ENCODE measurements at regions not wholly inside any gene's neighbourhood (a gene's known extent, or its start where the extent isn't known, plus 50 kb on each side); places are given as distances from the start of the nearest gene placed in this dataset.

DNA sequence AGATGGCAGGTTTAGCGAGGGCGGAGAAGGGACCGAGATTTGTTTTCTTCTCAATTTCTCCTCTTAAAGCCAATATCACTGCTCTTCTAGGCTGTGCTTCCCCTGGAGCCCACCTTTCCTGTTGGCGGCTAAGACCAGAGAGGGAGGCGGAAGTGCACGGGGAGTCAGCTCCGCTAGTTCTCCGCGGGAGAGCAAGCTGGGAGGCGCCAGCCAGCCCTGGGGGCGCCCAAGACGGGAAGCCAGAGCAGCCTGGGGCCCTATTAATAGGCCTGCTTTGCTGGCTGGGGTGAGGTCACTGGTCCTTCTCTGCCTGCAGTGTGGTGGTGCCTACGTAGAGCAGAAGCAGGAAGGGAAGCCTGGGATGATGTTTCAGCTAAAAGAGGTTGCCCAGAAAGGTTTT lies 61.6 kb downstream of the LSM5 start:
- DNase-seq: no peak

DNA sequence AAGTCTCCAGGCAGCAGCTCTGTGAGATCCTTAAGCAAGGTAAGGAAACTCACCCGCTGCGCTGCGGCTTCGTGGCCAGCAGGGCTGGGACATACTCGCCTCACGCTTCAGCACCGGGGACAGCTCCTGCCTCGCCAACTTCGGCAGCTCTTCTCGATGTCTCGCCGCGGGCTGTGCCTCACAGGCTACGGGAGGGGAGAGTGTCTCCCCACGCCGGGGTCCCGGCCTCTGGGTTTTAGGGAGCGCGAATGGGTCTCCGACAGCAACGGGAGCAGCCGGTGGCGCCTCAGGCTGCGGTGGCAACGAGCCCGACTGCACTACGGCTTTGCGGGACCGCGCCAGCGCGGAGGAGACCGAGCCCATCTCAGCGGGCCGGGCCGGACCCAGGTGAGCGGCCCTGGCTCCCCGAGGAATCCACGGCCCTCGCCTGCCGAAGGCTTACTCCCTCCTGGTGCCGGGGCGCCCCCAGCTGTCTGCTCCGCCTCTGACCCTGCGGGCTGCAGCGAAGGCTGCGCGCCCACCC lies 62.4 kb downstream of the LSM5 start:
- peak in 1 of 2 experiments; percentile 2 for DNase-seq

DNA sequence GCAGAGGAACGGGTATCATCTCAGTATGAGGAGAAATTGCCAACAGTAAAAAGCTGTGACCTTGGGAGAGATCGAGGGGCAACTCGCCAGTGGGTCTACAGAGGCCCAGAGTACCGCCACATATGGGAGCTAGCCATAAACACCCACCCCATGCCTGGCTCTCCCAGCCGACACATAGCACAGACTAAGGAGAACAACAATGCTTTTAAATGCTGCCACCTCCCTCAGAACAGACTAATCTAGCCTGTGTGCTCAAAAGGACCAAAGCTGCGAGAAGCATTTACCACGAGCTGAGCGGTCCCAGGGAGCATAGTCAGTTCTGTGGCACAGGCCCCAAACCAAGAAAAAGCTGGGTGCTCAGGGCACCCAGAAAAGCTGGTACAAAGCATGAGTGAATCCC lies 73.3 kb downstream of the LSM5 start:
- DNase-seq: no peak

DNA sequence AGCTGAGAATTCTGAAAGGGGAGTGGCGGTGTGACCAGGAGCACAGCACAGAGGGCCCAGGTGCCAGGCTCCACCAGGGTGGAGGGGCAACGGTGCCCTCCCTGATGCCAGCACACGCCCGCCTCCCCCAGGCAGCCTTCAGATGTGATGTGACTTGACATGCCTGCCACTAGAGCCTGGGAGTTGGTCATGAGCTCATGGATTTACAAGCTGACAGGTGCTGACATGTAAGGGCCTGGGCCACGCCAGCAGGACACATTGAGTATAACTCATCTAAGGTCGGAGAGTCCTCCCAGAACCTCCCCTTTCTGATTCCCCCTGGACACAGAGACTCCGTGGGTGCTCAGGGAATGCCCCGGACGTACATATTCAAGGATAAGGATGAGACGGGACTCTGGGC lies 74.2 kb downstream of the LSM5 start:
- no peak for DNase-seq

DNA sequence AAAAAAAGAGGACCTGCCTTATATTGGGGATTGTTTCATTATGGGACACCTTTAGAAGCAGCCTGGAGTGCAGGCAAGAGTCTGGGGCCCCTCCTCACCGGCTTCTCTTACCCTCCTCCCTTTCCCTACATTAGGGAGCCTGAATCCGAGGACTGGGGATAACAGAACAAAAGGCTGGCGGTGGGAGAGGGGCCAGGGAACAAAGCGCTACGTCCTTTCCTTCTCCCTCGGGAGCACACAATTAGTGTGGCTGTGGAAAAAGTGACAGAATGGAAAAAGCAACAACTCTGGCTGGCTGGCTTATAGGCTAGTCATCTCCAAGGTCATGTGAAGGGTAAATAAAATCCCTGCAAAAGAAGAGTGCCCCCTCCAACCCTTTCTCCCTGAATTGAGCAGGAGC lies 74.7 kb downstream of the LSM5 start:
- no peak for DNase-seq

DNA sequence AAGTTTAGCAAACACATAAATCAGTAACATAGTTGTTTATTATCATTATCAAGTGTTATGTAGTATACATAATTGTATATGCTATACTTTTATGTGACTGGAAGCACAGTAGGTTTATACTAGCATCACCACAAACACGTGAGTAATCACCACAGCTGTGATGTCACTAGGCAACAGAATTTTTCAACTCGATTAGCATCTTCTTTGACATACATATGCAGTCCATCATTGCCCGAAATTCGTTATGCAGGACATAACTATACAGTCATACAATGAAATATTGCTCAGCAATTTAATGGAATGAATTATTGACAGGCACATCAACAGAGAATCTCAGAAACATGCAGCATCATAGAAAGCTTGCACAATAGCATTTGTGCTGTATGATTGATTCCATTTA lies 77.7 kb downstream of the LSM5 start:
- DNase-seq: no peak

DNA sequence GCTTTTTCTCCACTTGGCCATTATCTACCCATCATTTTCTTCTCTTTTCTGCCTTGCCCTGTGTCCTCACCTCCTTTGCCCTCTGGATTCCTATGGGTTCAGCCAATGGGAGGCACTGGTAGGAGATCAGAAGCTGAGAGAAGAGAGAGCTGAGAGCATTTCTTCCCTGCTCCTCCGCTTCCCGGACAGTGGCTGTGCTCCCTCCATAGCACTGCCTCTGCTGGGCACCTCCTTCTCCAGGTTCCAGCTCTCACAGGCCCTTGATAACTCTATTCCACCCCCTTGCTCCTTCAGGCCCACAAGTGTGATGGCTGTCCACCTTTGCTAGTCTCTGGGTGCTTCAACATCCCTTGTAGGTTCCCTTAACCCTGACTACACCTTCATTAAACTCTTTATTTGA lies 79.6 kb downstream of the LSM5 start:
- no peak for DNase-seq

DNA sequence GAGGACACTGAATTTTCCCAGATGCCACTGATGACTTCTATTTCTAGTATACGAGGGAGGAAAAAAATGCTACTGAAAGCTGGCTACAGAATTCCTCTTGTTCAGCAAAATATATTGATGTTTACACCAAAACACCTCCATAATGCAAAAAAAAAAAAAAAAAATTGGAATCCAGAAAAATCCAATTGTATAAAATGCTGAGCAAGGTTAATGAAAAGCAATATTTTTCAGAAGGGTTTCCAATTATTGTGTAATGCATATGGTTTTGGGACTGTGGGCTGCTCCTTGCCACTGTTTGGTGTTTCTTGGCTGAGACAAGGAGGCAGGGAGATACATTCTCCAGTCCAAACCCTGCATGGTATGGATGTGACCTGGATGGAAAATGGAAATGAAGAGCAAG lies 83.8 kb downstream of the LSM5 start:
- no peak for DNase-seq

DNA sequence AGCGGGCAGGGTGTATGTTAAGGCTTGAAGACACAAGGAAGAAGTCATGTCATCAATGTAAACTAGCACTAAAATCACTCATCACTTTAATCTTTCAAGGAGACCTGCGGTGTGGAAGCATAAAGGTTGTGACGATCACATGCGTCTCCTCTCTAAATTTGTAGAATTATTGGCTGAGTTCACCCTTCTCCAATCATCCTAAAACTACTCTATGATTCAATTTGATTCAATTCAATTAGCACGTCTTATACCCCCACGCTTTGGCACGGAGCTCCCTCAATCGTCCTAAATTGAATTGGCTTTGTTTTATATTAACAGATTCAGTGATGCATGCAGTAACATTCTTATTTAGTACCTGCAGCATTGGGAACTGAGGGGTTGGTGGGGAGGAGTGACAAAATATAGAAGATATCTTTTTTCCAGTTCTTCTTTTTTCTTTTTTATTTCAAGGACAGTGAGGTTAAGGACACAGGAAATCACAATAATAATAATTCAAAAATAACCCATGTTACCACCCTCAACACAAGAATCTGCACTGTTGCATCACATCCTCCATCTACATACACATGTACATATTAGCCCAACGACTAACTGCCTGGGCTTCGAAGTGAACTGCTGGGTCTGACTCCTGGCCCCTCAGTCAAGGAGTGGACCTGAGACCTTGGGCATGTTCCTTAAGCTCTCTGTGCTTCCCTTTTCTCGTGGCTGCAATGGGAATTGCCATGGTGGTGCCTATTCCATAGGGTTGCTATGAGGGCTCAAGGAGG lies 86.5 kb downstream of the LSM5 start:
- DNase-seq: no peak

DNA sequence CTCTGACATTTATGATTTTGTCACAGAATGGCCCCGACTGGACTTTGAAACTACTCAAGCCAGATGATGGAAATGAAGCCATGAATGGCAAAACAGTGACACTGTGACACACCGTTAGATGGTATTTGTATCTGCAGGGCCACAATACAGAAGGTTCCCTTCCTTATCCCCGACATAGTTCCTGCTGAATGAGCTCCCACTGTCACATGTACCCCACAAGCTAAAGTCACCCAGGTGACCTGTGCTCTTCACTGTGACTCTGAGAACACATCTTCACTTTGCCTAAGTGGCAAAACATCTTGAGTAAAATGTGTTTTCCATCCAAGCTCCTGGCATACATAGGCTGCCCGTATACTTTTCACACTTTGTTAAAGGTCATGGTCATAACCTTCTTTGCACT lies 89.5 kb downstream of the LSM5 start:
- no peak for DNase-seq

DNA sequence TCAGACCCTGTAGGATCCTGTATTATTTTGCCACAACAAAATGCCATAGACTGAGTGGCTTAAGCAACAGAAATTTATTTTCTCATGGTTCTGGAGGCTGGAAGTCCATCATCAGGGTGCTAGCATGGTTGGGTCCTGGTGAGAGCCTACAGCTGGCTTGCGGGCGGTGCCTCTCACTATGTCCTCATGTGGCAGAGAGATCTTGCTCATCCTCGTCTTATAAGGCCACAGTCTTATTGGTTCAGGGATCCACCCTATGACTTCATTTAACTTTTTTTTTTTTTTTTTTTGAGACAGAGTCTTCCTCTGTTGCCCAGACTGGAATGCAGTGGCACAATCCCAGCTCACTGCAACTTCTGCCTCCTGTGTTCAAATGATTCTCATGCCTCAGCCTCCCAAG lies 90.9 kb downstream of the LSM5 start:
- DNase-seq: no peak

DNA sequence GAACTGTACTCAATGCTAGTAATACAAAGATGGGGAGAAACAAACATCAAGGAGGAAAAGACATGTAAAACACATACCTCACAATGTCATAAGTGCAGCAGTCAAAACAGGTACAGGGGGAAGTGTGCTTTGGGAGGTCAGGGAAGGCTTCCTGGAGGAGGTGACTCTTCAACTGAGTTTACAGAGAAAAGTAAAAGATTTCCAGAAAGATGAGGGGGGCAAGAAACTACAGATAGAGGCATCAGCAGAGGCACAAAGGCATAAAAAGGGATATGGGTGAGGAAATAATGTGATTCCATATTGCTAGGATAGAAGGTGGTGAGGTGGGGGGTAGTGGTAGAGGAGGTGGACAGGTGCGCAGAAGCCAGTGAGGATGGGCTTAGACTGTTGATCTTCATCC lies 95.0 kb downstream of the LSM5 start:
- DNase-seq: no peak

DNA sequence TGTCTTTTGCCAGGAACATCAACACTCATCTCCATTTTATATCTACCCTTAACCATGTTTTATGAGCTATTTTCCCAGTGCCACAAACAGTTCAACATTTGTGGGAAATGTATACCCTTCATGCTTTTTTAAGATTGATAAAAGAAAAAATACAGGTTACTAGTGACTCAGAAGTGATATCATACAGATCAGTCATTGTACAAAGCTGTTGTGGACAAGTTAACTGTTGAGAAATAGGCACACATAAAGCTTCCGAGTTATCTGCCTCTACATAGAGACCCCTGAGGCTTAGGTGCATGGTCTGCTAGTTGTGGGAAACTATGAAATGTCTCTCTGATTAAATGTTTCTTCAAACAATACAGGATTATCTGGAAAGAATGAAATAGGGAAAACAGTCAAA lies 96.3 kb downstream of the LSM5 start:
- DNase-seq: no peak

DNA sequence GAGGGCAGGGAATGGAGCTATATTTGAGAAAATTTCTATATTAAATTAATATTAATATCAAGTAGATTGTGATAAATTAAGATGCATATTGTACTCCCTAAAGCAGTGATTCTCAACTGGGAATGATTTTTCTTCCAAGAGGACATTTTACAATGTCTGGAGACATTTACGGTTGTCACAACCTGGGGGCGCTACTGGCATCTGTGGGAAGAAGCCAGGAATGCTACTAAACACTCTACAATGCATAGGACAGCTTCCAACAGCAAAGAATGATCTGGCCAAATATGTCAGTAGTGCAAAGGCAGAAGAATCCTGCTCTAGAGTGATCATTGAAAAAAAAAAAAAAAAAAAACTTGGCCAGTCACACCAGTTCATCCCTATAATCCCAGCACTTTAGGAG lies 100.0 kb downstream of the LSM5 start:
- DNase-seq: no peak

DNA sequence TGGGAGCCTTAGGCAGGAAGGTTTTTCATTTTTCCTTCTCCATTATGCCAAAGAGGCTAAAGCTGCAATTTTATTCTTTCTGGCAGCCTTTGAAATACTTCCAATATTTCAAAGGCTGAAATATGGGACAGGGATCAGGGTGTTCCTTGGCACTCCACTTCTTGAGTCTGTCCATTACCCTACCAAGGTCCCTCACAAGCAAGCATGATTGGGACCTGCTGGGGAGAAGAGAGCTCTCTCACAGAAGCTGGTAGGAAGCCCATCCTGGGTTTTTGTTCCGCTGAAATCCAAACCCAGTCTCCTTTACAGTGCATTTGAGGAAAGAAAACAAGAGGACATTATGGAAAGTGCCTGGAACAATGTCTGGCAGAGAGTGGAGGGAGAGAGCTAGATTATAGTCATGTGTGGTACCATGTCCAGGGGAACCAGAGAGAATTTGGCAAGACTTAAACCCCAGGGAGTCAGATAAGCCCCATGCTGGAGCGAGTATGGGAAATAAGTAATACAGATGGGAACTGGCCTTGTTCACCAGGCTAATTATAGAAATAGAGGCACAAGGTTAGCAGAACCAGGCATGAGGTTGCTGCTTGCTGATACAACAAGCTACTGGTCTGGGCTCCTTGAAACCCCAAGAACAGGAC lies 104.7 kb downstream of the LSM5 start:
- no peak for DNase-seq

DNA sequence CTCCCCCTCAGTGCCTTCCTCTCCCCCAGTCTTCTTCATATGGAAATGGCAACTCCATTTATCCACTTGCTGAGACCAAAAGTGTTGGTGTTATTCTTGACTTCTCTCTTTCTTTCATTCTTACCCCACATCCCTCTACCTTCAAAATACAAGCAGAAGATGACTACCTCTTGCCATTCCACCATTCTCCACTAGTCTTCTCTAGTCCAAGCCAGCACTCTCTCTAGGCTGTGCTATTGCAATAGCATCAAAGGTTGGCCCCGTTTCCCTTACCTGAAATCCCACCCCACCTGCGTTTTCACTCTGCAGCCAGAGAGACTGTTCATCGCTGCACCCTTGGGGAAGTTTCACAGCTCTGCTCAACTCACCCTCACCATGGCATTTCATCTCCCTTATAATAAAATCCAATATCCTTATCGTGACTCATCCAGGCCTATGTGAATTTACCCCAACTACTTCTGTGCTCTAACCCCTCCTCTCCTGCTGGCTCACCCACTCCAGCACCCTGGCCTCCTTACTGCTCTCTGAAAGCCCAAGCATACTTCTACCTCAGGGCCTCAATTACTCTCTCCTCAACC lies 109.1 kb downstream of the LSM5 start:
- no peak for DNase-seq

DNA sequence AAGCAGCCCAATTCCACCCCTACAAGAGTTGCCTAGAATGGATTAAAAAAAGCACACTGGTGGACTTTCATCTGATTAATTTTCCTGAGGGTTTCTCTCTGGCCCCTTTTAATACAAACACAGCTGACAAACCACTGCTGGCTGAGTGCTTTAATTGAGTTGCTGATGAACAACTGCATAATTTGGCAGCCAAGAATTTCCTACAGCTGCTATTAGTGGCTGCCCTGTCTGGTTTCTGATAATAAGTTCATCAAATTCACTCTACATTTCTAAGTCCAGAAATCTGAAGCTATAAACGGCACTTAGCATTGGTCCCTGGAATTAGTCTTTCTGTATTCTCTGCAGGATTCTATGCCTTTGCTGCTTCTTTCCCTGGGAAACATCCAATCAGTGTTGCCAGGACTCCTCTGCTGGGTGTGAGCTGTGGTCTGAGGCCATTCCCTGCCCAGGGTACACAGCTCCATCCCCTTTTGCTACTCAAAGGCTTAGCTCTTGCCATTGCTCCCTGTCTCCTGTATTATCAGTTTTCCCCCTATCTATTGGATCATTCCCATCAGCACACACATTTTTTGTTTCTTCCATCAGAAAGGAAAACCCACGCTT lies 110.6 kb downstream of the LSM5 start:
- no peak for DNase-seq

DNA sequence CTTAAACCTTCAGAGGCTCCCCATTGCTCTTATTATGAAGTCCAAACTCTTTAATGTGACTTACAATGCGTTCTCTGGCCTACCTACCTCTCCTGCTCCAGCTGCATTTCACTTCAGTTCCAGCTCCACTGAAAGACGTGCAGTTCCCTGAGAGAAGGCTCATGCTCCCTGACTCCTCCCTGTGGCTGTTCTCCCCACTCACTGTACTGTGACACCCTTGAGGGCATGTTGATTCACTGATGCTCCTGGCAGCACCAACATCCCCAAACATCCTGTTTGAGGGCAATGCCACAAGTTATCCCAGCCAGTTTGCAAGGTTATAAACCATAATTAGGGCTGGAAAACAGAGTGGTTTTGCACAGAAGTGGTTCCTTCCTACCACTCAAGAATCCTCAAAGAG lies 111.2 kb downstream of the LSM5 start:
- no peak for DNase-seq

DNA sequence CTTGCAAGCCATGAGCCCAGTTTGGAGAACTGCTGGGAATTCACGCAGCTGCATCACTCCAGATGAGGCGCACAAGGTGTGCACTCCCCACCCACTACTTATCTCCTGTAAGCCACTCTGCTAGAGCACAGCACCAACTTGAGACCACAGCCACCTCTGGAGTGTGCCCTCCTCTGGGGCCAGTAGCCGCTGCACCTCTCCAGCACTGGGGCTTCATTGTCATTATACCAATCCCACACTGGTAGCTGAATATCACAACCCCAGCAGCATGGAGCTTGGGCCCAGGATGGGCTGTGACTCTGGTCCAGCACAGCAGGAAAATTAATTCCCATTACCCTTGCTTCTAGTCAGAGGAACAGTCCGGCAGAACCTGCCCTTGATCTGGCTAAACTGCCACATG lies 125.6 kb downstream of the LSM5 start:
- DNase-seq: no peak

DNA sequence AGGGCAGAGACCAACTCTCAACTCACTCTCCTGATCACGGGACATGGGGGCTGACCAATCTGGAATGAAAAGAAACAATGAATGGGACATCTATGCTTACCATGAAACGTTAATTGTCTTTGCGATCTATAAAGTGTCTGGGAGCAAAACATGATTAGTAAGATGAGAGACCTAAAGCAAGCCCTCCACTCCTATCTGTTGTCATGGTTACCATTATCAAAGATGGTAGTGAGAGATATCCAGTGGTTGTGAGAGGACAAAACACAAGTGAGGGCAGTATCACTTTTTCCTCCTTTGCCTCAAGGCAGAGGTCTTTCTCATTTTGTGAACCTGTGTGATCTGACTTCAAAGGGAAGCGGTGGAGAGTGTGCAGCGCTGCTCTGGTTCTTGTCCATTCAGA lies 130.1 kb downstream of the LSM5 start:
- DNase-seq: no peak

DNA sequence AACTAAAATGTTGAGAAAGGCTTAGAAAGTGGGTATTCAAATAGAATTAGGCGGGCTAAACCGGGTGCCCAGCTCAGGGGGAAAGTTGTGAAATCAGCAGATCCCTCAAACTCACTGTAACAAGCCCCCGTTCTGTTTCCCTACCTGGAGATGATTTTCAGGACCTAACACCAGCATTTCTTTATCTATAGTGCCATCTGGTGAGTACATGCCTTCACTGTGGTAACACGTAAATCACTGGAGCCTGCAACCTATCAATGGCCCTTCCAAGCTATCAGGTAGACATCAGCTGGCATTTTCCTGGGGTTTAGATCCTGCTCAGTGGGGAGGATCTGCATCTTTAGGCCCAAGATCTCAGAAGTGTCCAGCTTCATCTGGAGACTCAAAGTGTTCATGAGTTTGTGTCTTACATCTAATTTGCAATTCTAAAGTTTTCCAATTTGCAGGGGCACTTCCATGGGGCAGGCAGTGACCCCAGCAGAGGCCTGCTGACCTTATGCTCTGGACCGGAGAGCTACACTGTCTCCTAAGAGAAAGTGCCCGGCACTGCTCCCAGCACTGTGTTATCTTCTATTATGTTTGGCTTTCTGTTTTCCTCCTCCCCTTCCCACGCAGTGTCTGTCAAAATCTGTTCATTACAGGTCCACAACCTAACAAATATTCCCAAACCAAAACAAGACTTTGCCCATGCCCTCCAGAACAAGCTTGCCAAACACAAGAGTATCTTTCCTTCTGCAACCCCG lies 132.5 kb downstream of the LSM5 start:
- DNase-seq: no peak

DNA sequence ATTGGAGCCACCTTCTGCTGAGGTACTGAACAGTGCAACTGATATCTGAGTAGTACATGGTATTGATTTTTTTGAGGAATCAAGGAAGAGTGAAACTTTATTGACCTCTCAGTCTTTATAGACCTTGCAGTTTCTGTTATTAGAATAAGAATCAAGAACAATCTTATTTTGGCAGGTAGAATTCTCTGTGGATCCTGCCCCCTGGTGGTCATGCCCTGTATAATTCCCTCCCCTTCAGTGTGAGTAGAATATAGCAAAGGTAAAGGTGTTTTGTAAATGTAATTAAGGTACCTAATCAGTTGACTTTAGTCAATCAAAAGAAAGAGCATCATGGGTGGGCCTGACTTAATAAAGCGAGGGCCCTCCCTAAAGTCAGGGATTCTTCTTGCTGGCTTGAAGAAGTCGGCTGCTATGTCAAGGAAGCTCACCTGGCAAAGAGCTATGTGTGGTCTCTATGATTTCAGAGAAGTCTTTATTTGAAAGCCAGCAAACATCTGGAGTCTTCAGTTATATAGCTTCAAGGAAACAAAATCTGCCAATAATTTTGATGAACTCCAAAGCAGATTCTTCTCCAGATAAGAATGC lies 142.8 kb downstream of the LSM5 start:
- DNase-seq: no peak

DNA sequence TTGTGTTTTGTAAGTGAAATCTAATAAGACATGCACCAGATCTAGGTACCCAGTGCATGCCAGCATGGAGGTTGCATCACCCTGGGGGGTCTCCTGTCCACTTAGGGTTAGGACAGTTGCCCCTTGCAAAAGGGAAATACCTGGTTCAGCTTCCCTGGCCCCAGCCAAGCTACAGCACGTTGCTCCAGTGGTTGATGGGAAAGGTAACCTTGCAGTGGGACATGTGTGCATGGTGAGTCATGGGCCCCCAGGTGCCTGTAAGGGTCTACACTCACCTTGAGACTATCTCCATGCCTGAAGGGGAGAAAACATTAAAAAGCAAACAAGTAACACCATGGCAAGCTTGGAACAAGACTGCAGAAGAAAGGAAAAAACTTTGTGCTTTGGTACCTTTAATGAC lies 143.9 kb downstream of the LSM5 start:
- DNase-seq: no peak

All from NCI-H187 (cell line).